Esophagus (tissue), 2 donors: ENCODE measurements at regions not wholly inside any gene's neighbourhood (a gene's known extent, or its start where the extent isn't known, plus 50 kb on each side); places are given as distances from the start of the nearest gene placed in this dataset.

Source experiments
- H3K27ac ChIP-seq, 2 donors: one replicate each; pipeline ENCODE4 v1.5.1; 2013; ENCODE audit warnings: low read depth in 2 of 2, mild to moderate bottlenecking in 2 of 2, inconsistent platforms in 1 of 2, low read length in 1 of 2, moderate library complexity in 1 of 2
- H3K27me3 ChIP-seq, 2 donors: one replicate each; pipeline ENCODE4 v1.6.1; 2013; ENCODE audit warnings: low read length in 2 of 2, control low read depth in 1 of 2, mild to moderate bottlenecking in 1 of 2; ENCODE audit not compliant: insufficient read depth in 2 of 2, control insufficient read depth in 1 of 2
- H3K36me3 ChIP-seq, 2 donors: one replicate each; pipeline ENCODE4 v1.6.1; 2013; ENCODE audit warnings: low read length in 1 of 2; ENCODE audit not compliant: control insufficient read depth in 2 of 2, insufficient read depth in 2 of 2
- H3K4me1 ChIP-seq, 2 donors: one replicate each; pipeline ENCODE4 v1.6.1; 2013; ENCODE audit warnings: low read length in 1 of 2; ENCODE audit not compliant: control insufficient read depth in 2 of 2, insufficient read depth in 2 of 2
- H3K4me3 ChIP-seq, 2 donors: one replicate each; pipeline ENCODE4 v1.5.1; 2013; ENCODE audit warnings: low read length in 2 of 2, mild to moderate bottlenecking in 2 of 2, low read depth in 1 of 2, moderate library complexity in 1 of 2
- H3K9me3 ChIP-seq, 2 donors: one replicate each; pipeline ENCODE4 v1.6.1; 2013; ENCODE audit warnings: mild to moderate bottlenecking in 2 of 2, low read depth in 1 of 2, low read length in 1 of 2, moderate library complexity in 1 of 2; ENCODE audit not compliant: control insufficient read depth in 2 of 2, insufficient read depth in 1 of 2
- WGBS, 2 donors: extraction: QIAGEN DNeasy Blood & Tissue Kit; methylation state at CpG; one replicate each; pipeline ENCODE4 v1.1.7; 2013; 5-methylcytosine and 5-hydroxymethylcytosine counted together
- donor health status: healthy with polysubstance abuse.
- donor health status: Bipolar disorder and iron deficiency.

- Histone ChIP-seq H3K27ac (peak overlapping the region in 1 of 2 donors; percentile 37), H3K9me3 (no peaks in the 10 kb centered on the region), H3K27me3 (no peaks in the 10 kb centered on the region), H3K4me3 (no peak overlapping the region), H3K4me1 (peaks cover 0 to 20% of the 10 kb centered on the region in 2 donors), H3K36me3 (peaks cover 14 to 54% of the 10 kb centered on the region in 2 donors)
- WGBS, 2 donors = 84 to 86% methylated on average over 33 to 37 of the region's 37 CpGs
Measured at GRCh38 chr12:124371970-124372555, 77.2 kb downstream of the RFLNA start.

DNA sequence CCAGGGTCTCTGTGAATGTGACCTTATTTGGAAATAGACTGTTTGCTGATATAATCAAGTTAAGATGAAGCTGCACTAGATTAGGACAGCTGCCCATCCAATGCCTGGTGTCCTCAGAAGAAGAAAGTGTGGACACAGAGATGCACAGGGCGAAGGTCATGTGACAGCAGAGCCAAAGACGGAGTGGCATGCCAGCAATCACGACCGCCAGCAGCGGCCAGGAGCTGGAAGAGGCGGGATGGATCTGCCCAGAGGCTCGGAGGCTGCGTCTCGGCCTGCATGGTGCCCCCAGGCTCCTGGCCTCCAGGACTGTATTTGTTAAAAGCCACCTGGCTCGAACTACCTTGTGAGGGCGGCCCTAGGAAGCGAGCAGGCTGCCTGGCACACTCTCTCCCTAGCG lies 76.5 kb downstream of the RFLNA start:
- Histone ChIP-seq H3K4me3 (no peak overlapping the region), H3K27me3 (no peaks in the 10 kb centered on the region), H3K9me3 (no peaks in the 10 kb centered on the region), H3K27ac (peak overlapping the region in 1 of 2 donors; percentile 37), H3K4me1 (peaks cover 0 to 20% of the 10 kb centered on the region in 2 donors), H3K36me3 (peaks cover 8 to 48% of the 10 kb centered on the region in 2 donors)
- 62 to 64% methylated on average over 13 of the region's 13 CpGs for WGBS, 2 donors

- WGBS, 2 donors = 77 to 83% methylated on average over 7 of the region's 7 CpGs
- Histone ChIP-seq H3K9me3 (no peaks in the 10 kb centered on the region), H3K27ac (peak overlapping the region; percentile 79 to 92), H3K36me3 (peaks cover 8 to 49% of the 10 kb centered on the region in 2 donors), H3K4me1 (peaks cover 0 to 20% of the 10 kb centered on the region in 2 donors), H3K4me3 (no peak overlapping the region), H3K27me3 (no peaks in the 10 kb centered on the region)
Measured at GRCh38 chr12:124370851-124371250, 76.0 kb downstream of the RFLNA start.

DNA sequence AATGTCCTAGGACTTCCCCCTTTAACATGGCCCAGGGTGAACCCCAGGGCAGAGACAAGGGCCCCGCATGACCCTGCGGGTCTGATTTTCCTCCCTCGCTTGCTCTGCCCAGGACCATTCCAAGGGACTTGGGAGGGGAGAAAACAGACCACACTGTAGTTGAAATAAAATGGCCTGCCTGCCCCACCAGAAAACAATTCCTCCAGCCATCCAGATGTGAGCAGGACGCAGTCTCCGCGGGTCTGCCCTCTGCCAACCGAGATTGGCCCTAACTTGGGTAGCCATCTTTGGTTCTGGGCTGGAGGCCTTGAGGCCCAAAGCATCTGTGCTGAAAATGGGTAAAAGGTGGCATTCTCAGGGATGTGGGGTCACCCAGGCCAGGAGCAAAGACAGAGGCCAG lies 75.5 kb downstream of the RFLNA start:
- peak overlapping the region; percentile 79 to 92 for H3K27ac ChIP-seq
- H3K36me3 ChIP-seq = peaks cover 8 to 50% of the 10 kb centered on the region in 2 donors
- H3K9me3 ChIP-seq = no peaks in the 10 kb centered on the region
- H3K4me3 ChIP-seq = no peak overlapping the region
- H3K4me1 ChIP-seq = peaks cover 0 to 20% of the 10 kb centered on the region in 2 donors
- H3K27me3 ChIP-seq = no peaks in the 10 kb centered on the region
- WGBS, 2 donors = 79 to 83% methylated on average over 7 of the region's 7 CpGs

DNA sequence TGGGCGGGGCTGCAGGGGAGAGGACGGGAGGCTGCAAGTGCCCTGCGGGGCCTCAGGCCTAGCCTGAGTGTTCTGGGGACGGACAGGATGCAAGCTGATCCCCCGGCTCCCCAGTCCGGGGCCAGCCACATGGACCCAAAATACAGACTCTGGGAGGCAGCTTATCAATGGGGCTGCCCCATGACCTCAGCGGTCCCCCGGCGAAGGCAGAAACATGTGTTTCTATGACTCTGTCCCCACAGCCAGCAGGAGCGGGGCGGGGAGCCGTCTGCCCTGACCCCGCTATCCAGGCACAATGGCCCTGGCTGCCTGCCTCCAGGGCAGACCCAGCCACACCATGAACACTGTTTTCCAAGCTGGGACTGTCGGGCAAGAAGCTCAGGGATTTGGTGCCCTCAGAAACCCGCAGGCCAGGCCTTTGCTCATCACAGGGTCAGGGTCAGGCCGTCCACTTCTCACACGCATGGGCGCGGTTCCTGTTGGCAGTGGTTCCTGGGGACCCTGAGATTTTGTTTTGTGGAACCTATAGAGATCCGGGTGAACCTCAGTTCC lies 75.0 kb downstream of the RFLNA start:
- peak overlapping the region; percentile 79 to 92 for H3K27ac ChIP-seq
- H3K36me3 ChIP-seq = peaks cover 8 to 48% of the 10 kb centered on the region in 2 donors
- 47 to 51% methylated on average over 18 to 20 of the region's 20 CpGs for WGBS, 2 donors
- H3K27me3 ChIP-seq = no peaks in the 10 kb centered on the region
- H3K4me3 ChIP-seq = no peak overlapping the region
- H3K4me1 ChIP-seq = peaks cover 0 to 20% of the 10 kb centered on the region in 2 donors
- H3K9me3 ChIP-seq = no peaks in the 10 kb centered on the region

DNA sequence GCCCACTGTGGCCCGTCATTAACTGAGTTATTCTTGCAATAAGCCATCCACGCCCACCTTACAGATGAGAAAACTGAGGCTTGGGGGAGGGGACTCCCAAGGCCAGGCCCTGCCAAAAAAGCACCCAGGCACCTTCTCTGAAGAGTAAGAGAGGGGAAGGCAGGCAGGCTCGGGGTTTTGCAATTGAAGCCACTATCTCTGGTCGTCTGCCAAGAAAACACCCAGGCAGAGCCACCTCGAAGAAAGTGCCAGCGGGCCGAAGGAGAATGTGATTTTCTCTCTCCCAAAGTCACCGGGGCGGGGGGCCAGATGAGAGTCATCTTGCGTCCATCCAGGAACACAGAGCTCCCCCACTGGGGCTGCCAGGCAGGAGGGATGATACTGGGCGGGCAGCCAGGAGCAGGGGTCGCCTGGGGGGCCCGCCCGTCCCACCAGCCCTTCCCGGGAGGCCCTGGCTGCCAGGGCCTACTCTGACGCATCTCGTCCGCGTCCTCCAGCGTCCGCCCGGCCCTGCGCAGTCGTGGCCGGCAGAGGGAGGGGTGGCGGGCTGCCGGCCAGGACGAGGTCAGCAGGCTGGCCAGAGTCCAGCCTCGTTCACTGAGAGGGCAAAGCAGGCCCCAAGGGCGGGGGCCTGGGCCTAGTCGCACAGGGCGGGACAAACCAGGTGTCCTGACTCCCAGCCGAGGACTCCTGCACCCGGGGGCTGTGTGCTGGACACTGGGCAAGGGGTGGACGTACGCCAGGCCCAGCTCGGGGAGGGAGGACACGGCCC lies 74.3 kb downstream of the RFLNA start:
- H3K36me3 ChIP-seq = peaks cover 8 to 45% of the 10 kb centered on the region in 2 donors
- peak overlapping the region; percentile 79 to 92 for H3K27ac ChIP-seq
- H3K27me3 ChIP-seq = no peaks in the 10 kb centered on the region
- 40% methylated on average over 34 to 38 of the region's 38 CpGs for WGBS, 2 donors
- no peaks in the 10 kb centered on the region for H3K9me3 ChIP-seq
- no peak overlapping the region for H3K4me3 ChIP-seq
- peaks cover 0 to 20% of the 10 kb centered on the region in 2 donors for H3K4me1 ChIP-seq

DNA sequence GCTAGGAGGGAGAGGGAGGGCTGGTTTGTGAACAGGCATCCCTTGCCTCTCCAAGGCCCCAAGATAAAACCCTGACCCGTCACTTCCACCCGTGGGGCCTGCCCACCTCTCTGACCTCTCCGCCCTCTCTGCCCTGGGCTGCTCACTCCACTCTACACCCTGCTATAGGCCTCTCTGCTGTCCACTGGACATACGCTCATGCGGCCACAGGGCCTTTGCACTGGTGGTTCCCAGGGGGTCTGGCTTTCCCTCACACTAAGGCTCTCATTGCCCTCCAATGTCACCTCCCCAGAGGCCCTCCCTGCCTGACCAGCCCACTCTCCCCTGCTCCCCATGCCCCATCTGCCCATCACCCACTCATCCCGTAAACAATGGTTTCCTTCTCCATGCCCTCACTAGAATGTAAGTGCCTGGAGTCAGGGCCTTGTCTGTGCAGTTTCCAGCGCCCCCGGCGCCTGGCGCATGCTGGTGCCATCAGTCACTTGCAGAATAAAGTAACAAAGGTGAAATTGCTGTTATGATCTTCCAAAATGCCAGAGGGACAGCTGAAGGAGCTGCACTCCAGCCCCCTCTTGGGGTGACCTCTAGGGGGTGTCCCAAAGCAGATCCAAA lies 73.6 kb downstream of the RFLNA start:
- peaks cover 0 to 20% of the 10 kb centered on the region in 2 donors for H3K4me1 ChIP-seq
- WGBS, 2 donors = 87 to 92% methylated on average over 10 of the region's 10 CpGs

DNA sequence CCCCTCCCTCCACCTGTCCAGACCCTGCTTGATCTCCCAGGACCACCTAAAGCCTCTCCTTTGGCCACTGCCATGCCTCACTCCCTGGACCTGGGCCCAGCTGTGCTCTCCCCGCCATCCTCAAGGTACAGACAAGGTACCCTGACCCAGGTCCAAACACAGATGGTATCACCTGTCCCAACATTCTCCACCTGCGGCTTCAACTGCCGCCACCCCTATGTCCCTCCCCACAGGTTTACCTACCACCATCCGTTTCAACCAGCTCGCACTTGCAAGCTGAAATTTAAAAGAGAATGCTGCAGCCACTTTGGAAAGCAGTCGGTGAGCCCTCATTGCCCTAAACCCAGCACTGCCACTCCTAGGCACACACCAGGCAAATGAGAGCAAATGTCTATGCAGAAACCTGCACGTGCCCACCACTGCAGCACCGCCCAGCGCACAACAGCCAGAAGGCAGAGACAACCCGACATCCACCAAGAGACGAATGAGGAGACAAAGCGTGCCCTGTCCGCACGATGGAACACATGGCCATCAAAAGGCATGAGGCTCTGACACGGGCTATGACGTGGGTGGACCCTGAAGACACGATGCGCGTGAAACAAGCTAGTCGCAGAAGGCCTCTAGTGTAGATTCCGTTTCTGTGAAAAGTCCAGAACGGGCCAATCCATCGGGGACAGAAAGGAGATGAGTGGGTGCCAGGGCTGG lies 71.0 kb downstream of the RFLNA start:
- H3K4me1 ChIP-seq = peaks cover 0 to 14% of the 10 kb centered on the region in 2 donors
- WGBS, 2 donors = 86 to 87% methylated on average over 23 of the region's 23 CpGs
- no peak overlapping the region for H3K27ac ChIP-seq
- no peak overlapping the region for H3K4me3 ChIP-seq
- no peaks in the 10 kb centered on the region for H3K27me3 ChIP-seq
- no peaks in the 10 kb centered on the region for H3K9me3 ChIP-seq
- peaks cover 3 to 30% of the 10 kb centered on the region in 2 donors for H3K36me3 ChIP-seq

More for the DNA sequence above, 73.6 kb downstream of the RFLNA start:
- no peaks in the 10 kb centered on the region for H3K27me3 ChIP-seq
- peak overlapping the region; percentile 79 to 92 for H3K27ac ChIP-seq
- no peaks in the 10 kb centered on the region for H3K9me3 ChIP-seq
- peaks cover 10 to 43% of the 10 kb centered on the region in 2 donors for H3K36me3 ChIP-seq
- H3K4me3 ChIP-seq = no peak overlapping the region
